GM23338 (cell line): ENCODE measurements at regions not wholly inside any gene's neighbourhood (a gene's known extent, or its start where the extent isn't known, plus 50 kb on each side); places are given as distances from the start of the nearest gene placed in this dataset.

ENCODE experiments used
- ATAC-seq: fragments of 200-7000 bp; cut with Tn5 transposase; 3 replicates; pipeline ENCODE4 v1.9.1; 2020
- DNase-seq: peaks from one replicate; pipeline ENCODE4 v3.0.0-alpha.2; 2015; ENCODE audit warnings: low spot score
- H2AFZ ChIP-seq: fragments of 200-600 bp; sonication (generic); 2 replicates; pipeline ENCODE4 v1.8.0; 2016; ENCODE audit warnings: antibody characterized with exemption, mild to moderate bottlenecking, moderate library complexity
- H3F3A ChIP-seq: fragments of 200-600 bp; sonication (generic); replicated peaks from 2 replicates; pipeline ENCODE4 v1.8.0; 2017; ENCODE audit warnings: antibody characterized with exemption, mixed run types, low read depth
- H3K27ac ChIP-seq: fragments of 200-600 bp; sonication (generic); 2 replicates; pipeline ENCODE4 v1.6.1; 2016; ENCODE audit warnings: low read depth
- H3K27me3 ChIP-seq: fragments of 200-600 bp; sonication (generic); 2 replicates; pipeline ENCODE4 v1.8.0; 2016; ENCODE audit warnings: mild to moderate bottlenecking, mixed run types, moderate library complexity; ENCODE audit not compliant: insufficient read depth
- H3K36me3 ChIP-seq: fragments of 200-600 bp; sonication (generic); 2 replicates; pipeline ENCODE4 v1.8.0; 2016; ENCODE audit warnings: mild to moderate bottlenecking; ENCODE audit not compliant: insufficient read depth
- H3K4me1 ChIP-seq: fragments of 200-600 bp; sonication (generic); 2 replicates; pipeline ENCODE4 v1.8.0; 2016; ENCODE audit warnings: mild to moderate bottlenecking, moderate library complexity; ENCODE audit not compliant: insufficient read depth
- H3K4me2 ChIP-seq: fragments of 200-600 bp; sonication (generic); 2 replicates; pipeline ENCODE4 v1.7.1; 2017; ENCODE audit warnings: mixed run types
- H3K4me3 ChIP-seq: fragments of 200-600 bp; sonication (generic); 2 replicates; pipeline ENCODE4 v1.6.1; 2016; ENCODE audit warnings: mixed run types
- H3K79me2 ChIP-seq: fragments of 200-600 bp; sonication (generic); replicated peaks from 2 replicates; pipeline ENCODE4 v1.8.0; 2017; ENCODE audit warnings: mild to moderate bottlenecking; ENCODE audit not compliant: insufficient read depth
- H3K9me2 ChIP-seq: fragments of 200-600 bp; sonication (generic); 2 replicates; pipeline ENCODE4 v1.8.0; 2017; ENCODE audit not compliant: insufficient read depth
- H4K20me1 ChIP-seq: fragments of 200-600 bp; sonication (generic); replicated peaks from 2 replicates; pipeline ENCODE4 v1.8.0; 2017; ENCODE audit warnings: mild to moderate bottlenecking; ENCODE audit not compliant: insufficient read depth
- H3K27ac Mint-ChIP-seq: 2 replicates; pipeline ENCODE4 v1.8.0; 2020; ENCODE audit warnings: inconsistent platforms, mild to moderate bottlenecking, moderate library complexity, mixed read lengths
- H3K27me3 Mint-ChIP-seq: 3 replicates; pipeline ENCODE4 v1.8.0; 2022; ENCODE audit warnings: low read depth, mild to moderate bottlenecking, moderate library complexity, mixed read lengths, inconsistent platforms; ENCODE audit not compliant: insufficient read depth, poor library complexity
- H3K36me3 Mint-ChIP-seq: 3 replicates; pipeline ENCODE4 v1.8.0; 2021; ENCODE audit warnings: low read depth, mild to moderate bottlenecking, inconsistent platforms, moderate library complexity, mixed read lengths
- H3K4me1 Mint-ChIP-seq: 3 replicates; pipeline ENCODE4 v1.8.0; 2020; ENCODE audit warnings: mild to moderate bottlenecking, inconsistent platforms, mixed read lengths
- H3K4me3 Mint-ChIP-seq: 3 replicates; pipeline ENCODE4 v1.8.0; 2021; ENCODE audit warnings: moderate library complexity, mild to moderate bottlenecking, inconsistent platforms, mixed read lengths
- H3K9me3 Mint-ChIP-seq: 3 replicates; pipeline ENCODE4 v1.8.0; 2020; ENCODE audit warnings: moderate library complexity, mild to moderate bottlenecking, inconsistent platforms, mixed read lengths
- CTCF ChIP-seq, 2 experiments: fragments of 200-600 bp in 1 of 2; sonication (generic) in 1 of 2; conservative IDR thresholded peaks; 2 replicates each; pipeline versions ENCODE4 v1.5.1 to v1.6.1; 2016 to 2017; ENCODE audit warnings: antibody characterized with exemption in 2 of 2, low read depth in 2 of 2, mild to moderate bottlenecking in 2 of 2, moderate library complexity in 1 of 2
- EZH2phosphoT487 ChIP-seq: fragments of 200-600 bp; sonication (generic); IDR thresholded peaks from one replicate; pipeline ENCODE4 v1.8.1; 2018; ENCODE audit warnings: antibody characterized with exemption; ENCODE audit not compliant: unreplicated experiment
- NANOG ChIP-seq: IDR thresholded peaks from 2 replicates; pipeline ENCODE4 v1.6.1; 2016; ENCODE audit warnings: antibody characterized with exemption, borderline replicate concordance
- REST ChIP-seq: IDR thresholded peaks from one replicate; pipeline ENCODE4 v1.6.1; 2018; ENCODE audit warnings: antibody characterized with exemption; ENCODE audit not compliant: unreplicated experiment
- ZNF331 ChIP-seq: fragments of 250-450 bp; sonication (Bioruptor Pico); IDR thresholded peaks from 2 replicates; pipeline ENCODE4 v1.5.0; 2020; ENCODE audit warnings: low read depth, mild to moderate bottlenecking, moderate library complexity
- ZNF462 ChIP-seq: fragments of 250-450 bp; sonication (Bioruptor Pico); IDR thresholded peaks from 2 replicates; pipeline ENCODE4 v1.5.0; 2020; ENCODE audit warnings: mild to moderate bottlenecking, moderate library complexity

- H3K4me2 ChIP-seq, result no peak overlapping the region
- H2AFZ ChIP-seq, result no peak overlapping the region
- H3K4me3 ChIP-seq, result no peak overlapping the region
- DNase-seq (peak; percentile 45), ATAC-seq (peak; percentile 34)
- peaks cover 18% of the 10 kb centered on the region; the same call in 1 of the 2 replicates for H3K4me1 ChIP-seq
- no peak overlapping the region for H3K27ac ChIP-seq
- no peaks in the 10 kb centered on the region for H3K36me3 ChIP-seq
- peaks cover 19% of the 10 kb centered on the region for H3K27me3 Mint-ChIP-seq
- 0 out of 2 replicates have a peak, but pooled peaks cover 3% of the 10 kb centered on the region for H3F3A ChIP-seq
- no peaks in the 10 kb centered on the region for H3K79me2 ChIP-seq
- H3K9me2 ChIP-seq, result no peaks in the 10 kb centered on the region
- H3K9me3 Mint-ChIP-seq, result peaks cover under 1% of the 10 kb centered on the region; the same call in 2 of the 3 replicates
- peaks cover under 1% of the 10 kb centered on the region; the same call in 2 of the 3 replicates for H3K36me3 Mint-ChIP-seq
- no peak overlapping the region for H3K4me3 Mint-ChIP-seq
- H3K4me1 Mint-ChIP-seq, result peaks cover 30% of the 10 kb centered on the region
- no peaks in the 10 kb centered on the region for H4K20me1 ChIP-seq
- peaks cover 28% of the 10 kb centered on the region for H3K27me3 ChIP-seq
- TF ChIP-seq CTCF (conservative IDR thresholded peaks at IDR 0.05; ENCODE audit: low read depth in 2 of 2), result peak; percentile 53 to 55
- no peak for TF ChIP-seq EZH2phosphoT487
- no peak for TF ChIP-seq REST
- TF ChIP-seq ZNF331 (CRISPR knock-in tag), result no peak
- 0 out of 2 replicates have a peak, but pooled peaks have one; percentile 17 for TF ChIP-seq ZNF462
- TF ChIP-seq NANOG, result no peak
- no peak overlapping the region for H3K27ac Mint-ChIP-seq
Observed at GRCh38 chr12:113524495-113524894, 52.8 kb upstream of the LHX5 start.
